ENCODE measurements at regions not wholly inside any gene's neighbourhood (a gene's known extent, or its start where the extent isn't known, plus 50 kb on each side); places are given as distances from the start of the nearest gene placed in this dataset.

DNA sequence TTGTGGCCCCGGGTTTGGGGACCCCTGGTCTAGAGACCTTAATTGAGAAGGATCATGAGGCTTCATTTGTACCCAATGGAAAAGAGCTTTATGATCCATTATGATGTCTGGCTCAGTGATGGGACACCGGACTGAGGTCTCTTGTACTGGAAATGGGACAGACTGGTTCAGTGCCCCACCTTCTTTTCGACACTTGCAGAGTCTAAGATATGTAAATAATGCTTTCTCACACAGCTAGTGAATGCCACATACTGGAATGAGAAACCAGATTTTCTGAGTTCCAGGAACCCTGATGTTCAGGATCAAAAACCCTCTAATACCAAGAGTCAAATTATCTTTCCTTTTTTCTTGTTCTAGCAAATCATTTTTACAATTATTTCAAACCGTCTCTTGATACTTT, 116.3 kb upstream of the ARPP21 start:
- TF ChIP-seq, protein P1, sequence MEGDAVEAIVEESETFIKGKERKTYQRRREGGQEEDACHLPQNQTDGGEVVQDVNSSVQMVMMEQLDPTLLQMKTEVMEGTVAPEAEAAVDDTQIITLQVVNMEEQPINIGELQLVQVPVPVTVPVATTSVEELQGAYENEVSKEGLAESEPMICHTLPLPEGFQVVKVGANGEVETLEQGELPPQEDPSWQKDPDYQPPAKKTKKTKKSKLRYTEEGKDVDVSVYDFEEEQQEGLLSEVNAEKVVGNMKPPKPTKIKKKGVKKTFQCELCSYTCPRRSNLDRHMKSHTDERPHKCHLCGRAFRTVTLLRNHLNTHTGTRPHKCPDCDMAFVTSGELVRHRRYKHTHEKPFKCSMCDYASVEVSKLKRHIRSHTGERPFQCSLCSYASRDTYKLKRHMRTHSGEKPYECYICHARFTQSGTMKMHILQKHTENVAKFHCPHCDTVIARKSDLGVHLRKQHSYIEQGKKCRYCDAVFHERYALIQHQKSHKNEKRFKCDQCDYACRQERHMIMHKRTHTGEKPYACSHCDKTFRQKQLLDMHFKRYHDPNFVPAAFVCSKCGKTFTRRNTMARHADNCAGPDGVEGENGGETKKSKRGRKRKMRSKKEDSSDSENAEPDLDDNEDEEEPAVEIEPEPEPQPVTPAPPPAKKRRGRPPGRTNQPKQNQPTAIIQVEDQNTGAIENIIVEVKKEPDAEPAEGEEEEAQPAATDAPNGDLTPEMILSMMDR (IDR thresholded peaks at IDR 0.05; ENCODE audit: insufficient read depth, low read length, poor library complexity, severe bottlenecking) = no peak
- no peak for TF ChIP-seq EZH2phosphoT487 (conservative IDR thresholded peaks at IDR 0.05; ENCODE audit: low read length)
